Glutamatergic neuron (in vitro differentiated cells): ENCODE measurements at regions not wholly inside any gene's neighbourhood (a gene's known extent, or its start where the extent isn't known, plus 50 kb on each side); places are given as distances from the start of the nearest gene placed in this dataset.

Experiments used
- DNase-seq: peaks from one replicate; pipeline ENCODE4 v3.0.0; 2022
- H3K27ac Mint-ChIP-seq: one replicate; pipeline ENCODE4 v1.8.0; 2020; ENCODE audit warnings: mild to moderate bottlenecking, mixed read lengths, inconsistent platforms; ENCODE audit not compliant: unreplicated experiment
- H3K27me3 Mint-ChIP-seq: one replicate; pipeline ENCODE4 v1.8.0; 2020; ENCODE audit warnings: mild to moderate bottlenecking, moderate library complexity, mixed read lengths, inconsistent platforms; ENCODE audit not compliant: unreplicated experiment
- H3K36me3 Mint-ChIP-seq: one replicate; pipeline ENCODE4 v1.8.0; 2020; ENCODE audit warnings: mild to moderate bottlenecking, mixed read lengths, inconsistent platforms; ENCODE audit not compliant: unreplicated experiment
- H3K4me1 Mint-ChIP-seq: one replicate; pipeline ENCODE4 v1.8.0; 2020; ENCODE audit warnings: mild to moderate bottlenecking, low read depth, mixed read lengths, inconsistent platforms; ENCODE audit not compliant: unreplicated experiment
- H3K4me3 Mint-ChIP-seq: one replicate; pipeline ENCODE4 v1.8.0; 2020; ENCODE audit warnings: mild to moderate bottlenecking, mixed read lengths, inconsistent platforms; ENCODE audit not compliant: unreplicated experiment
- H3K9me3 Mint-ChIP-seq: one replicate; pipeline ENCODE4 v1.8.0; 2020; ENCODE audit warnings: mild to moderate bottlenecking, moderate library complexity, mixed read lengths, inconsistent platforms; ENCODE audit not compliant: unreplicated experiment
- CTCF ChIP-seq: fragments of 200-600 bp; sonication (generic); IDR thresholded peaks from one replicate; pipeline ENCODE4 v1.5.0; 2021; ENCODE audit not compliant: partially characterized antibody, unreplicated experiment

- no peaks in the 10 kb centered on the region for H3K36me3 Mint-ChIP-seq
- H3K9me3 Mint-ChIP-seq: no peaks in the 10 kb centered on the region
- H3K27ac Mint-ChIP-seq: no peak overlapping the region
- H3K27me3 Mint-ChIP-seq: no peaks in the 10 kb centered on the region
- DNase-seq: no peak
- no peak for TF ChIP-seq CTCF
- no peak overlapping the region for H3K4me3 Mint-ChIP-seq
- peaks cover 2% of the 10 kb centered on the region for H3K4me1 Mint-ChIP-seq
Observed at GRCh38 chr6:16922282-16922681, 161.0 kb upstream of the ATXN1 start.

GRCh38 chr6:16921399-16922110, 160.3 kb upstream of the ATXN1 start:
- no peaks in the 10 kb centered on the region for H3K27me3 Mint-ChIP-seq
- DNase-seq: no peak
- no peaks in the 10 kb centered on the region for H3K36me3 Mint-ChIP-seq
- H3K27ac Mint-ChIP-seq: no peak overlapping the region
- no peak overlapping the region for H3K4me3 Mint-ChIP-seq
- peaks cover 2% of the 10 kb centered on the region for H3K4me1 Mint-ChIP-seq
- no peaks in the 10 kb centered on the region for H3K9me3 Mint-ChIP-seq
- TF ChIP-seq CTCF: no peak

GRCh38 chr6:16918586-16918985, 157.3 kb upstream of the ATXN1 start:
- Mint-ChIP-seq H3K27me3 (no peaks in the 10 kb centered on the region), H3K4me1 (peaks cover 2% of the 10 kb centered on the region), H3K9me3 (no peaks in the 10 kb centered on the region), H3K27ac (no peak overlapping the region), H3K36me3 (no peaks in the 10 kb centered on the region), H3K4me3 (no peak overlapping the region)
- DNase-seq: no peak
- no peak for TF ChIP-seq CTCF

- peaks cover 4% of the 10 kb centered on the region for H3K36me3 Mint-ChIP-seq
- DNase-seq: no peak
- H3K27me3 Mint-ChIP-seq: no peaks in the 10 kb centered on the region
- H3K4me3 Mint-ChIP-seq: no peak overlapping the region
- no peak overlapping the region for H3K27ac Mint-ChIP-seq
- no peaks in the 10 kb centered on the region for H3K9me3 Mint-ChIP-seq
- H3K4me1 Mint-ChIP-seq: peaks cover 2% of the 10 kb centered on the region
- TF ChIP-seq CTCF: no peak
Observed at GRCh38 chr6:16914184-16914583, 152.9 kb upstream of the ATXN1 start.

- no peak for TF ChIP-seq CTCF
- Mint-ChIP-seq H3K27ac (no peak overlapping the region), H3K4me3 (no peak overlapping the region), H3K27me3 (no peaks in the 10 kb centered on the region), H3K9me3 (no peaks in the 10 kb centered on the region), H3K36me3 (peaks cover 4% of the 10 kb centered on the region), H3K4me1 (no peaks in the 10 kb centered on the region)
- DNase-seq: no peak
Observed at GRCh38 chr6:16912756-16913155, 151.5 kb upstream of the ATXN1 start.
